Trophoblast cell (in vitro differentiated cells and primary cell): ENCODE measurements at regions not wholly inside any gene's neighbourhood (a gene's known extent, or its start where the extent isn't known, plus 50 kb on each side); places are given as distances from the start of the nearest gene placed in this dataset.

Experiments used
- DNase-seq, 2 donors: peaks; one replicate each; pipeline ENCODE4 v3.0.0-alpha.2; 2016
- H2AFZ ChIP-seq: 2 replicates; pipeline ENCODE4 v1.6.1; 2013; ENCODE audit warnings: low read length, moderate library complexity, mild to moderate bottlenecking; ENCODE audit not compliant: insufficient read depth, poor library complexity
- H2AK5ac ChIP-seq: 2 replicates; pipeline ENCODE4 v1.6.1; 2013; ENCODE audit warnings: mild to moderate bottlenecking, low read length
- H2BK120ac ChIP-seq: 2 replicates; pipeline ENCODE4 v1.6.1; 2013; ENCODE audit warnings: low read length, mild to moderate bottlenecking, moderate library complexity; ENCODE audit not compliant: insufficient read depth, poor library complexity
- H2BK12ac ChIP-seq: 2 replicates; pipeline ENCODE4 v1.6.1; 2013; ENCODE audit warnings: mild to moderate bottlenecking, low read length, moderate library complexity
- H2BK5ac ChIP-seq: 2 replicates; pipeline ENCODE4 v1.6.1; 2013; ENCODE audit warnings: low read length, low read depth, moderate library complexity, mild to moderate bottlenecking; ENCODE audit not compliant: poor library complexity
- H3K14ac ChIP-seq: 2 replicates; pipeline ENCODE4 v1.6.1; 2013; ENCODE audit warnings: mild to moderate bottlenecking, low read length
- H3K18ac ChIP-seq: 2 replicates; pipeline ENCODE4 v1.6.1; 2013; ENCODE audit warnings: mild to moderate bottlenecking, low read length
- H3K23ac ChIP-seq: 2 replicates; pipeline ENCODE4 v1.6.1; 2013; ENCODE audit warnings: low read length
- H3K27ac ChIP-seq: 2 replicates; pipeline ENCODE4 v1.5.1; 2013; ENCODE audit warnings: low read depth, mild to moderate bottlenecking, inconsistent platforms, low read length, moderate library complexity
- H3K27me3 ChIP-seq: 2 replicates; pipeline ENCODE4 v1.6.1; 2013; ENCODE audit warnings: inconsistent platforms, mild to moderate bottlenecking, low read length, moderate library complexity; ENCODE audit not compliant: insufficient read depth
- H3K36me3 ChIP-seq, 2 experiments: 1 replicate in 1 of 2; 2 replicates in 1 of 2; pipeline ENCODE4 v1.6.1; 2013; ENCODE audit warnings: low read length in 2 of 2, mild to moderate bottlenecking in 2 of 2, moderate library complexity in 1 of 2; ENCODE audit not compliant: insufficient read depth in 2 of 2, control insufficient read depth in 1 of 2
- H3K4ac ChIP-seq: 2 replicates; pipeline ENCODE4 v1.6.1; 2013; ENCODE audit warnings: low read depth, mild to moderate bottlenecking, low read length, moderate library complexity
- H3K4me1 ChIP-seq, 2 experiments: 1 replicate in 1 of 2; 2 replicates in 1 of 2; pipeline ENCODE4 v1.6.1; 2013; ENCODE audit warnings: low read length in 2 of 2, mild to moderate bottlenecking in 2 of 2, moderate library complexity in 1 of 2; ENCODE audit not compliant: insufficient read depth in 2 of 2, control insufficient read depth in 1 of 2
- H3K4me2 ChIP-seq: 2 replicates; pipeline ENCODE4 v1.6.1; 2013; ENCODE audit warnings: inconsistent platforms, mild to moderate bottlenecking, low read length, moderate library complexity
- H3K4me3 ChIP-seq: 2 replicates; pipeline ENCODE4 v1.5.1; 2013; ENCODE audit warnings: mild to moderate bottlenecking, low read depth, low read length, inconsistent platforms
- H3K79me1 ChIP-seq: one replicate; pipeline ENCODE4 v1.6.1; 2013; ENCODE audit warnings: low read length
- H3K79me2 ChIP-seq: 2 replicates; pipeline ENCODE4 v1.6.1; 2013; ENCODE audit warnings: low read length, mild to moderate bottlenecking; ENCODE audit not compliant: control insufficient read depth, insufficient read depth, poor library complexity
- H3K9ac ChIP-seq: 2 replicates; pipeline ENCODE4 v1.6.1; 2013; ENCODE audit warnings: mild to moderate bottlenecking, low read length
- H3K9me3 ChIP-seq: 2 replicates; pipeline ENCODE4 v1.6.1; 2013; ENCODE audit warnings: low read depth, mild to moderate bottlenecking, control low read depth, inconsistent platforms, low read length; ENCODE audit not compliant: insufficient read depth
- H4K12ac ChIP-seq: 2 replicates; pipeline ENCODE4 v1.6.1; 2013; ENCODE audit warnings: low read depth, mild to moderate bottlenecking, low read length, moderate library complexity
- H4K8ac ChIP-seq: 2 replicates; pipeline ENCODE4 v1.6.1; 2013; ENCODE audit warnings: low read depth, mild to moderate bottlenecking, low read length, moderate library complexity
- H4K91ac ChIP-seq: one replicate; pipeline ENCODE4 v1.6.1; 2013; ENCODE audit warnings: low read depth, mild to moderate bottlenecking, low read length, moderate library complexity
- WGBS: extraction: QIAGEN DNeasy Blood & Tissue Kit; methylation state at CpG from one replicate; pipeline ENCODE4 v1.1.7; 2013; ENCODE audit warnings: missing lambda C conversion rate; ENCODE audit not compliant: insufficient read length, insufficient coverage; ENCODE audit errors: extremely low coverage; 5-methylcytosine and 5-hydroxymethylcytosine counted together

GRCh38 chr11:103676413-103676812, 360.0 kb upstream of the DDI1 start:
- Histone ChIP-seq H3K9ac (no peak overlapping the region), H3K14ac (no peak overlapping the region), H3K27me3 (no peaks in the 10 kb centered on the region), H3K27ac (no peak overlapping the region), H3K23ac (no peak overlapping the region), H3K79me2 (no peaks in the 10 kb centered on the region), H3K4ac (no peak overlapping the region), H2AK5ac (no peak overlapping the region), H3K36me3 (no peaks in the 10 kb centered on the region), H3K9me3 (no peaks in the 10 kb centered on the region), H3K79me1 (no peaks in the 10 kb centered on the region), H2BK12ac (no peak overlapping the region), H3K4me1 (no peaks in the 10 kb centered on the region), H3K4me3 (no peak overlapping the region), H3K18ac (no peak overlapping the region), H4K91ac (no peak overlapping the region), H4K12ac (no peak overlapping the region), H2BK120ac (no peak overlapping the region), H4K8ac (no peak overlapping the region), H3K4me2 (no peak overlapping the region), H2AFZ (no peak overlapping the region), H2BK5ac (no peak overlapping the region)
- WGBS, result no CpG with 5 or more reads among the region's 1 CpG
- DNase-seq, result no peak

DNA sequence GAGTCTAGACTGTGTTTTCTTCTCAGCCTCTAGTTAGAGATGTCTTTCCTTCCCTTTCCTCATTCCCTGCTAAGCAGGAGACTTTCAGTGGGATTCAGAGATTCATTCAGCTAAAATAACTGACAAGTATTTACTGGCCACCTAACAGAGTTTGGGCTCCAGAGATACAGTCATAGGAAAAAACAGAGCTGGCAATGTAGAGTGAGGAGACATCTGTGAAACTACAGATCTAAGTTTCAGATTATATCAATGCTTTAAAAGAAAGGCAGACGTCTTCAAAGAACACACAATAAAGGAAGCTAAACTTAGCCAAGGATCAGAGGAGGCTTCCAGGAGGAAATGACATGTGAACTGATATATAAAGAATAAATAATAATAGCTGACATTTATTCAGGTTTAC, 355.6 kb upstream of the DDI1 start:
- no peak overlapping the region for H3K4me3 ChIP-seq

GRCh38 chr11:103681855-103682254, 354.6 kb upstream of the DDI1 start:
- Histone ChIP-seq H3K9me3 (no peaks in the 10 kb centered on the region), H3K79me2 (no peaks in the 10 kb centered on the region), H3K4me3 (no peak overlapping the region), H3K18ac (no peak overlapping the region), H3K27me3 (no peaks in the 10 kb centered on the region), H3K9ac (no peak overlapping the region), H3K14ac (no peak overlapping the region), H4K12ac (no peak overlapping the region), H3K4ac (no peak overlapping the region), H3K23ac (no peak overlapping the region), H4K8ac (no peak overlapping the region), H3K4me1 (peaks cover 2 to 5% of the 10 kb centered on the region in 2 experiments), H2AK5ac (no peak overlapping the region), H4K91ac (no peak overlapping the region), H2BK120ac (no peak overlapping the region), H3K79me1 (no peaks in the 10 kb centered on the region), H2BK12ac (peak overlapping the region; percentile 89), H3K27ac (no peak overlapping the region), H2AFZ (no peak overlapping the region), H3K36me3 (no peaks in the 10 kb centered on the region), H2BK5ac (no peak overlapping the region), H3K4me2 (no peak overlapping the region)
- no CpG with 5 or more reads among the region's 7 CpGs for WGBS
- DNase-seq, result no peak

More for the DNA sequence above, 355.6 kb upstream of the DDI1 start:
- Histone ChIP-seq H3K23ac (no peak overlapping the region), H3K27me3 (no peaks in the 10 kb centered on the region), H3K79me2 (no peaks in the 10 kb centered on the region), H4K91ac (no peak overlapping the region), H2BK120ac (no peak overlapping the region), H3K4ac (no peak overlapping the region), H2BK12ac (no peak overlapping the region), H3K18ac (no peak overlapping the region), H3K9me3 (no peaks in the 10 kb centered on the region), H2BK5ac (no peak overlapping the region), H3K79me1 (no peaks in the 10 kb centered on the region), H3K27ac (no peak overlapping the region), H4K12ac (no peak overlapping the region), H2AFZ (no peak overlapping the region), H3K4me1 (peaks cover 2 to 5% of the 10 kb centered on the region in 2 experiments), H3K14ac (no peak overlapping the region), H3K9ac (no peak overlapping the region), H4K8ac (no peak overlapping the region), H3K4me2 (no peak overlapping the region), H3K36me3 (no peaks in the 10 kb centered on the region), H2AK5ac (no peak overlapping the region)
- no peak for DNase-seq
- no CpG with 5 or more reads among the region's 1 CpG for WGBS

DNA sequence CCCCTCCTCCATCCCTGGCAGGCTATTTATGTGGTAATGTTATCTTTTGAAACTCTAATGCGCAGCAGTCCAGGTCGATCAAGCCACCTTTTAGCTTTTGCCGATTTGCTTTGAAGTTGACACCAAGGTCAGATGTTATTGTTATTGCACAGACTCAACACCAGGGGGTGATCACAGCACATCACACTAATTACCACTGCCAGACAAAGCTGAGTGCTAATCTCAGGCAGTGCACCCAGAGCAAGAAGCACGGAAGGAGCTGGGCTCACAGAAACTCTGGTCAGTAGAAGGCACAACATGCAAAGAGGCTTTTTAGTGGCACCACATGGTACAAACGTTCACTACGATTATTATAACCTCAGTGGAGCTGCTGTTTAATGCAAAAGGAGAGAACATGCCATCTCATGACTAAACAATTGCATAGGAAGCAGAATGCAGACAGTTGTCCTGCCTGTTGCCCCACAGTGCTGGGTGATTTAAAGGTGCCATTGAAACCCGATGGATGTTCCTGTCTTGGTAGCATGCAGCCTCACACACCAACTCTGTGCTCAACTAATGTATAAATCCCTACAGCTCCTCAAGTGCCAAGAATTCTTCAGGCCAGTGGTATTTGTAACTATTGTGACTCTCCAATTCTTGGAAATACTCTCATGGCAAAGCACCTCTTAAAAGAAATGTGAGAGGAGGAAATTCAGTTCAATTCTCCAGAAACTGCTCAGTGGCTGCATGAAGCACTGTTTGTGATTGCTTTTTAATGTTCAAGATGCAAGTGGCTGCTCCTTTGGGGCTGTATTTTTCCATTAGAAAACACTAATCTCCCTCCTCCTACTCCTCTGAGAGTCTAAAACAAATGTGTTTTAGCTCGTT, 353.9 kb upstream of the DDI1 start:
- Histone ChIP-seq H3K14ac (no peak overlapping the region), H3K18ac (no peak overlapping the region), H2BK5ac (no peak overlapping the region), H4K12ac (no peak overlapping the region), H2BK120ac (no peak overlapping the region), H3K23ac (no peak overlapping the region), H3K4me3 (no peak overlapping the region), H4K8ac (peak overlapping the region; percentile 17), H3K36me3 (no peaks in the 10 kb centered on the region), H3K79me1 (no peaks in the 10 kb centered on the region), H2AFZ (no peak overlapping the region), H4K91ac (no peak overlapping the region), H2AK5ac (no peak overlapping the region), H3K9ac (no peak overlapping the region), H3K4me2 (no peak overlapping the region), H2BK12ac (no peak overlapping the region), H3K4ac (no peak overlapping the region), H3K9me3 (no peaks in the 10 kb centered on the region), H3K27ac (no peak overlapping the region), H3K4me1 (peaks cover 2 to 5% of the 10 kb centered on the region in 2 experiments), H3K27me3 (no peaks in the 10 kb centered on the region), H3K79me2 (no peaks in the 10 kb centered on the region)
- peak; percentile 54 to 75 for DNase-seq
- no CpG with 5 or more reads among the region's 8 CpGs for WGBS
